Fibroblast of peridontal ligament (primary cell): ENCODE measurements at regions not wholly inside any gene's neighbourhood (a gene's known extent, or its start where the extent isn't known, plus 50 kb on each side); places are given as distances from the start of the nearest gene placed in this dataset.
"Not testable (repeated sequence)": the region's sequence is repeated elsewhere in the genome, so short reads cannot be mapped to it uniquely, and the experiment has no call there.

ENCODE experiments used
- DNase-seq: peaks from one replicate; pipeline ENCODE4 v3.0.0-alpha.2; 2010; ENCODE audit errors: extremely low read depth

DNA sequence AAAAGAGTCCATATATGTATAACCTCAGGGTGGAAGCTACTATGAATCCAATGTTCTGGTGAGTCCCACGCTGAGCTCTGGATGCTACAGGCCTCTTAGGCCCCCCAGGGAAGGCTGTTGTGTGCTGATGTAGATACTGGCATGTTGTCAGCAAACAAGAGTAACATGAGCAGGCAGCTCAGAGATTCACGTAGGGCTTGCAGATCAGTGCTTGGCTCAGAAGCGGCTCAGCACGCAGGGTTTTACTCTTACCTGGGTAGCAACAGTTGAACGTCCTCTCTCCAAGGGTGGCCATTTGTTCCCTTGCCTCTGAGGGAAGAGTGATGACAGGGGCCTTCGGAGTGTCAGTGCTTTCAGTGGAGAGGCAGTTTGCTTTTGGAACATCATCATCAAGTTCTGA lies 93.4 kb downstream of the ZFP64 start:
- no peak for DNase-seq

DNA sequence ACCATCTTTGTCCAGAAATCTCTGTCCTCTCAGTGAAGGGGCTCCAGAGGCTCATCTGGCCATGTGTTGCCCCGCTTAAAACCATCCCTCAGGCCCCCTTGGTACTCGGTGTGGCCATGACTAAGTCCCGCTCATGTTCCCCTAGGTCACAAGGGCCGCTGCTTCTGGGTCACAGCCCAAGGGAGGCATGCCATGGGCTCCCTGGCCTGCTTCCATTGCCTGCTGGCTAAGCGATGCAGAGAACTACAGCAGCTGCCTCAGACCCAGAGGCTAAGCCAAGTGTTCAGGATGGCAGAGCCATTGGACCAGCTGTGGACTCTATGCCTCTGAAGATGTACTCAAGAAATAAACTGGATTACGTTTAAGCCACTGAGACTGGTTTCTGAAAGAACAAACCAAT lies 95.5 kb downstream of the ZFP64 start:
- no peak for DNase-seq

DNA sequence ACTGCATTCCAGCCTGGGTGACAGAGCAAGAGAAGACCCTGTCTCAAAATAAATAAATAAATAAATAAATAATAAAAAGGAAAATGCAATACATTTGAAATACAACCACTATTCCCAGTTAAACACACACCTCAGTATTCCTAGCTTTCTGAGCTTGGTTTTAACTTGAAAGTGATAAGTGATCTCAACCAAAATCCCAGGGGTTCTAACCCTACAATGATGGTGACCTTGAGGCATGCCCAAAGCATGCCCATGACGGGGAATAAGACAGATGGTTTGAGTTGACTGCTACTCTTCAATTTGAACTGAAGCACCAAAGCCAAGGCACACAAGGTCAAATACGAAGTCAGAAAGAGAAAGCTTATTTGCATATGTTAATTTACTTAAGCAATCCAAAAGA lies 96.9 kb downstream of the ZFP64 start:
- DNase-seq, result no peak

DNA sequence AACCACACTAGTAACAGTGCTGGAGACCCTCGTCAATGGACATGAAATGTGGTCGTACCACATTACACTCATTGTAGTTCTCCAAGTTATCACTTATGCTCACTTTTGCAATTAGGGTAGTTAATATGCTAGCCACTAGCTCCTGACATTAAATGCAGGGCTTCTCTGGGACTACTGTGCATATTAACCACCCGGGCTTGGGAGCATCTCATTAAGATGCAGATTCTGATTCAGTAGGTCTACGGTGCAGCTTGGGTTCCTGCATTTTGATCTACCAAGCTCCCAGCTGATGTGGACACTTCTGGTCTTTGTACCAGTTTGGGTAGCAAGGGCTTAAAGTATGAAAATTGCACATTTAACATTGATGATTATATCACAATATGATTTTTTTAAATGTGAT lies 98.0 kb downstream of the ZFP64 start:
- no peak for DNase-seq

DNA sequence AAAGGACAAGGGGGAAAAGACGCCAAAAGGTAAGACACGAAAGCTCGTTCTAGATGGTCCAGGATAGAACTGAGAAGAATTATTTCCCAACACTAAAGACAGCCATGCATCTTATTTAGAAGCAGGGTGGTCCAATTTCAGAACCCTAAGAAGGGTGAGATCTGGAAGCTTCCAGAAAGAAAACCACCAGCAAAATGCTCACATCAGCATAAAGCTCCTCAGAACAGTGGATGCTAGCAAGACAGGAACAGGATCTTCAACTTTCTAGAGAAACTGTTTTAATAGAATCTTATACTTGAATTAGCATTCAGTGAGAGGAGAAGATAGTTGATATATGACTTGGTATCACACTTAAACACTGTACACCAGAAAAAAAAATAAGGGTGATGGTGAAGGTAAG lies 101.5 kb downstream of the ZFP64 start:
- no peak for DNase-seq

DNA sequence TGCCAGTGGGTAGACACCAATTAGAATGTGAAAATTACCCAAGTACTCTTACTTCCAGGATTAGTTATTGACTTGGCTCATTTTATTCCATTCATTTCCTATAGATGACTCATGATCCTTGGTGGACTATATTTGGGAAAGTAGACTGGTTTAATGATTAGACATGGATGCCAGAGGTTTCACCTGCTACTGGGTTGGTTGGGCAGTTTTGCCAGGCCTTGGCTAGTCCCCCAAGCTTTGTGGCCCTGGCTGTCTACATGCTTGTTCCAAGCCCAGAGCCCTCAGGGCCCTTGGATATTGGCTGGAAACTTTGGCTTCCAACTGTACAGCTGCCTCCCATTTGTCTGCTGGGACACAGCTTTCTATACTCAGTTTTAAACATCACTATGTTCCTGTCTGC lies 104.1 kb downstream of the ZFP64 start:
- no peak for DNase-seq

DNA sequence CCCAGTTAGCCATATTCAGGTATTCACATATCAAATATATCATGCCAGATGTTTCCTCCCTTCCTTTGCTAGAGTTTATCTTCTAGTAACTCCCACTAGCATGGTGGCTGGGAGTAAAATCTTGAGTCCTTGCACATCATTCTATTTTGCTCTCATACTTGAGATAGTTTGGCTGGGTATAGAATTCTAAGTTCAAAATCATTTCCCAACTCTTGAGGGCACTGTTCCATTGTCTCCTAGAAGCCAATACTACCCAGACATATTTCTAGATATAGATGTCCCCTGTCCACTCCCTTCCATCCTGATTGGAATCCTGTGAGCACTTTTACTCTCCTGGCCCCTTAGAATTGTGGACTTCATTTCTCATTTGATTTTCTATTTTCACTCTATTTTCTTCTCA lies 104.7 kb downstream of the ZFP64 start:
- DNase-seq, result no peak

DNA sequence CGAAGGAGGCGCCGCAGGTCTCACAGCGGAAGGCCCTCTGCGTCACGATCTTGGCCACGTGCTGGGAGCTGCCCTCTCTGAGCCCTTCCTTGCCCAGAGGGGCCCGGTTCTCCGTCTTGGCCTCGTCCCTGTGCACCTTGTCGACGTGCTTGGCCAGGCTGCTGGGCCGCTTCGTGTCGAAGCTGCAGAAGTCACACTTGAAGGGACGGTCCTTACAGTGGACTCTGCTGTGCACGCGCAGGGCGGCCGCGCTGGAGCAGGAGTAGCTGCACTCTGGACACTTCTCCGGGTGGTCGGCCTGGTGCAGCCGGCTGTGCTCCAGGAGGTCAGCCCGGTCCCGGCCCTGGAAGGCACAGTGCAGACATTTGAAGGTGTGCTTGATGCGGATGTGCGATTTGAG lies 106.9 kb downstream of the ZFP64 start:
- no peak for DNase-seq

DNA sequence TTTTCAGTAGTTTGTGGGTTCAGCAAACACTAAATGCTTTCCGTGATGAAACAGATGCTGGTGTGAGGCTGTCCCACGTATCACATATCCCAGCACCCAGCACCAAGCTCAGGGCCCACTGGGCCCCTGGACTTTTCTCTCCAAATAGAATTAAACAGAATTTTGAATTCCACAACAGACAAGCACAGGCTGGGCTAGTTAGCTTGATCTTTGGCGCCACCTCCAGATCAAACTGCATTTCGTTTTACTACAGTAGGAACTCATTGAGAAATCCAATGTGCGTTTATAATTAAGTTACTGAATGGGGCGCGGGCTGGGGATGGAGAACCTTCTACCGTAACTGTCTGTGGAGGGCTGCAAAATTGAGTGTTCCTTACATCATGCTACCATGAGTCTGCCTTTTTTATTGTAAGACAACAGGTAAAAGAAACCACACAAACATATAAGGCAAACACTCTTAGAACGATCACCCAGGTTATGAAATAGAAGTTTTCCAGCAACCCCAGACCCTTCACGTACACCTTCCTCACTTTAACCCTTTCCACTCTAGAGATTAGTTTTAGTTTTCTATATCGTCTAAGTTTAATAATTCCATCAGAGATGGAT lies 107.8 kb downstream of the ZFP64 start:
- peak; percentile 86 for DNase-seq

DNA sequence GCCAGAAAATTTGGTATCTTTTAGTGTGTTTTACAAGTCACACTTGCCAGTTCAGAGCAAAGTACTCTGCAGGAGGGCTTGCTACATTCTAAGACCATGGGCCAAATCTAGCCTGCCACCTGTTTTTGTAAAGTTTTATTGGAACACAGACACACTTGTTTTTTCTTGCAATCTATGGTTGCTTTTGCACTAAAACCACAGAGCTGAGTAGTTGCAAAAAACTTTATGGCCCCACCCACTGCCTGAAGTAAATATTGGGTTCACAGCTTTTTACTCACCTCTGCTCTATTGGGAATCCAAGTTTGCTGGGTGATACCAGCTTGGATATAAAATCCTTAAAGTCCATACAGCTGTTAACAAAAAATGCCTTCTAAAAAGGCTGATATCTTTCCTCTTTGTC lies 109.0 kb downstream of the ZFP64 start:
- peak; percentile 9 for DNase-seq

DNA sequence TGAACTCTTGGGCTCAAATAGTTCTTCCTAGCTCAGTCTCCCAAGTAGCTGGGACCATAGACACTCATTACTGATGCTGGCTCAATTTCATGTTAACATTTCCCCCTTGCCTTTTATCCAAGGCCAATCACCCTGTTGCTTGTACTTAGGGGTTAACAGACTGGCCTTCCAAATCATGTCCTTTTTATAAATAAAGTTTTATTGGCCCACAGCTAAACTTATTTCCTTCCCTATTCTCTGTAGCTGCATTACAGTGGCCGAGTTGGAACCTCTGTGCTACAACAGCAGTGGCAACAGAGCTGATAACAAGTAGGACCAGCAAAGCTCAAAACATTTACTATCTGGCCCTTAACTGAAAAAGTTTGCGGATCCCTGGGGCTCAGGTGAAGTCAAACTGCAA lies 109.8 kb downstream of the ZFP64 start:
- DNase-seq, result no peak

DNA sequence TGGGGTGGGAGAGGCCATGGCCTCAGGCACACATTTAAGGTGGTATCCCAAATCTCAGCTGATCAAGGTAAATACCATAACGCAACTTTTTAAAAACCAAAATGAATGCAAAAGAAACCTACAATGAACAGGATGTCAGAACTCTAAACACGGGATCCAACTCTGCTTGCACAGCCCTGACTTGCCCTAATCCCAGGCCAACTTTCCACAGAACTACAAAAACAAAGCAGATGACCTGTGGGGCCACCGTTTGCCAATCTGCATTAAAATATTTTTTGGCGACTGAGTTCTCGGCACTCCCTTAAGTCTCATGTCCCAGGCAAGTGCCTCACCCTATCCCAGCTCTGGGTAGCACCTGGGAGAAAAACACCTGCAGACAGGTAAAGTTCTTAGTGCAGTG lies 110.5 kb downstream of the ZFP64 start:
- no peak for DNase-seq

DNA sequence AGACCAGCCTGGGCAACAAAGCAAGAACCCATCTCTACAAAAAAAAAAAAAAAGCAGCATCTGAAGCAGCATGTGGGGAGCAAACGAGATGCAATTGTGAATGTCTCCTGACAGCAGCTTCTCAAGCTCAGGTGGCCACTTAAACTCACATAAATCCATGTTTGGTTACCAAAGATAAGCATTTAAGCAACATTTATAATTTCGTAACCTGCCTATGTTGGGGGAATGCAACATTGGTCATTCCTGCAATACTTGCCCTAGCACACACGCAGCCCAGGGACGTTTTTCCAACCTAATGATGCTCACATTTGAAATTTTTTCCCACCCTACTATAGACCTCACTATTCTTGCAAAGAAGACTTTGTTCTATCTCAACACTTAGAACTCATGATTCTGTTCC lies 113.3 kb downstream of the ZFP64 start:
- DNase-seq, result no peak

DNA sequence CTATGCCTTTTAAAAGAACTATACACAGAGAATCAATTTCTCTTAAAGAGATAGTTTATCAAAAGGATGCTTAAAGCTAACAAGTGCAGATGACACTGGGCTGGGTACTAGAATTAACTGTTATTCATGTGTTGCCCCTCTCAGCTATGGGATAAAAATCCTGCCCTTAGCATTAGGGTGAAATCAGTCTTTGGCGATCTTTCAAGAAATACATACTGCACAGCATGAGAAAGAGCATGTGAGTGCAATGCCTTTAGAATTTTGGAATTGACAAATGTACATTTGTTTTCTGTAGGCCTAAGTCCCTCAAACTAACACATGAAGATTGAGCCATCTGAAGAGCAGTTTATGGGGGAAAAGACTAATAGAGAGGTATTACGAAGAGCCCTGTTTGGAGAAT lies 115.4 kb downstream of the ZFP64 start:
- DNase-seq, result peak; percentile 17

DNA sequence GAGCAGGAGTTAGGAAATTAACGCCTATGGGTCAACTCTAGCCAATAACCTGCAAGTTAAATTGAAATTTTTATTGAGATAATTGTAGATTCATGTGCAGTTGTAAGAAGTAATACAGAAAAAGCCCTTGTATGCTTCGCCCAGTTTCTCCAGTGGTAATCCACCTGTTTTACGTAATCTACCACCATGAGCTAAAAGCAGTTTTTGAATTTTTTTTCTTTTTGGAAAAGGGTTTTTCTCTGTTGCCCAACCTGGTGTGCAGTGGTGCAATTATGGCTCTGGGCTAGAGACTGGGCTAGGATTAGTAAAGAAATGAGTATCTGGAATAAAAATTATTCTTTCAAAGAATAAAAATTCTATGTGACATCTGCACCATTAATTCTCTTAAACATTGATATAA lies 116.2 kb downstream of the ZFP64 start:
- DNase-seq, result no peak

DNA sequence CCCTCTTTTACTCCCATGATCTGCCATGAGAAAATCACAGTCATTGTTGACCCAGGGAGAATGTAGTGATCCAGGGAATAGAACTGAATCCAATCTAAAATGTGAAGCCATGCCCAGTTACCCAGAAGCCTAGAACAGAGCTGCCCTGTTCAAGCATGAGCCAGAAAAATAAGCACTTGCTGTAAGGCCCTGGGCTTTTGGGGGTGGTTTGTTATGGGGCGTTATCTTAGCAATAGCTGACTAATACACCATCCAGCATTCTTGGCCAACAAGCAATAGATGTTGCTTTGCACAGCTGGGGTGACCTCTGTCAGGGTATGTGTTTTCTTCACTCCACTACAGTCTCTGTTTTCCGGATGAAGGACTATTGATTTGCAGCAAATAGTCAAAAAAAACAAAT lies 120.4 kb downstream of the ZFP64 start:
- no peak for DNase-seq

DNA sequence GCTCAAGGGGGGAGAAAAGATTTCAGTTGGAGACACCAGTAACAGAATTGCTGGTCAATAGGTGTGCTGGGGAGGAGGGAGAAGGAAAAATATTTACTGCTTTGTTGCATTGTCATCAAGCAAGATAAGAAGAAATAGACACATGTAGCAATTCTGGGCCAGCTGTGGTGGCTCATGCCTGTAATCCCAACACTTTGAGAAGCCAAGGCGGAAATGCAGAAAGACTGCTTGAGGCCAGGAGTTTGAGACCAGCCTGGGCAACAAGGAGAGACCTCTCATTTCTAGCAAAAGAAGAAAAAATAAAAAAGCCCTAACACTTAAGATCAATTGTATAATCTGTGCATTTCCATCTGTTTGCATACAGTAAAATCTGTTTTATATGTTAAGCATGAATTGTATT lies 126.6 kb downstream of the ZFP64 start:
- DNase-seq, result no peak

DNA sequence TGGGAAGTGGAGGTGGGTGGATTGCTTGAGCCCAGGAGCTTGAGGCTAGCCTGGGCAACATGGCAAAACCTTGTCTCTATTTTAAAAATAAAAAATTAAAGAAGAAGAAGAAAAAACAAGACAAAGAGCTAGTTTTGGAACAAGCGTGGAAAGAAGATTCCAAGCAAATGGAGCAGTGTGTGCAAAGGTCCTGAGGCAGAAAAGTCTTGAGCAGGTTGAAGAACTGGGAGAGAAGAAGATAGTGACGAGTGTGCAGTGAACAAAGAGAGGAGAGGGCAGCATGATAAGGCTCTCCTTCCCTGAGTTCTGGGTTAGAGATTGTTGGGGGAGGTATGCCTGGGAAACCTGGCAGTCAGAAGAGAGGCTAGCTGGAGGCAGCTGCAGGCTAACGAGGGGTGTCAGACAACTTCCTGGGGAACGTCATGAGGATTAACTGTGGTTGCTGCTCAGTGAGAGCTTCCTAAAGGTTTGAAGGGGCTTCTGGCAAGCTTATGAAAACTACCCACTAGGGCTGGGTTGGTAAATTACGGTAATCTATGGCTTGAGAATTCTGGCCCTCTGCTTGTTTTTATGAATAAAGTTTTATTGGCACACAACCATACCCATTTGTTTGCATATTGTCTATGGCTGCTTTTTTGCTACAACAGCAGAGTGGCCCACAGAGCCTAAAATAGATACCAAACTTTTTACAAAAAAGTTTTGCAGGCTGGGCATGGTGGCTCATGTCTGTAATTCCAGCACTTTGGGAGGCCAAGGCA lies 128.9 kb downstream of the ZFP64 start:
- DNase-seq, result no peak

DNA sequence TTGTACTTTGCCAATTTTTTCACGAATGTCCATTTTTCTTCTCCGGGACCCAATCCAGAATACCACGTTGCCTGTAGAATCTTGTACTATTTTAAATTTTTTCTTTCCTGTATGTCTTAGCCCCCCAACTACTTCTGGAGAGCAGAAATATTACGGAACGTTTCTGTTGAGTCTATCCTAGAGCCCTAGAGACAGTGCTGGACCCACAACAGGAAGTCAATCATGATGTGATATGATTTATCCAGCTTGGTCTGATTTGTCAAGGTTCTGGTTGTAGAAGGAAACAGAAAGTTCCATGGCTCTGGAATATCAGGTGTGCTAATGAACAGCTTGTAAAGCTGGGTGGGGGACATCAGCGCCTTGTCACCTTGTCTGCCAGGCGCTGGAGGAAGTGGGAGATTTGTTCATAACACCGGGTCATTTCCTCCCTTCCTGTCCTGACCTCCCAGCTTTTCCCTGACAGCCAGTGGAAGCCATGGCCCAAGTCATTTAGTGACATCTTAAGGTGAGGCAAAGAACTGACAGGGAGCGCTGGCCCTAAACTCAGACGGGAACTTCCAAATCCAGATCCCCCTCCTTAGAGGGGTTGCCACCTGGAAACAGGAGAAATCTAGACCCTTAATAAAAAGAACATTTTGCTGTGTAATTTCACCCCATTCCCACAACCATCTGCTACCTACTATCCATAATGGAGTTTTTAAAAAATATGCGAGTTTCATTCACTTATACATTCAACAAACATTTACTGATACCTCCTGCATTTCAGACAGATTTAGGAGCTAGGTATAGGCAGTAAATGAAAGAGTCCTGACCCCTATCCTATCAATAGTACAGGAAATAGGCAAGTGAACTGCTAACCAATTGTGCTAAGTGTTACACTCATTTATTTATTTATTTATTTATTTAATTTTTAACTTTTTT lies 130.5 kb downstream of the ZFP64 start:
- DNase-seq, result peak; percentile 45

DNA sequence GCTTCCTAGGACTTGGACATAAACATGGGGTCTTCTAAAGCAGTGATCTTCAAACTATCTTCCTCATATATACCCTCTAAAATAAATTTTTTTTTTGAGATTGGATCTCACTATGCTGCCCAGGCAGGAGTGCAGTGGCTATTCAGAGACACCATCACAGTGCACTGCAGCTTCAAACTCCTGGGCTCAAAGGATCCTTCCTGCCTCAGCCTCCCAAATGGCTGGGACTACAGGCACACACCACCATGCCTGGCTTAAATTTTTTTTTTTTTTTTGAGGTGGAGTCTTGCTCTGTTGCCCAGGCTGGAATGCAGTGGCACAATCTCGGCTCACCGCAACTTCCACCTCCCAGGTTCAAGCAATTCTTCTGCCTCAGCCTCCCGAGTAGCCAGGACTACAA lies 134.4 kb downstream of the ZFP64 start:
- DNase-seq, result not testable (repeated sequence)

DNA sequence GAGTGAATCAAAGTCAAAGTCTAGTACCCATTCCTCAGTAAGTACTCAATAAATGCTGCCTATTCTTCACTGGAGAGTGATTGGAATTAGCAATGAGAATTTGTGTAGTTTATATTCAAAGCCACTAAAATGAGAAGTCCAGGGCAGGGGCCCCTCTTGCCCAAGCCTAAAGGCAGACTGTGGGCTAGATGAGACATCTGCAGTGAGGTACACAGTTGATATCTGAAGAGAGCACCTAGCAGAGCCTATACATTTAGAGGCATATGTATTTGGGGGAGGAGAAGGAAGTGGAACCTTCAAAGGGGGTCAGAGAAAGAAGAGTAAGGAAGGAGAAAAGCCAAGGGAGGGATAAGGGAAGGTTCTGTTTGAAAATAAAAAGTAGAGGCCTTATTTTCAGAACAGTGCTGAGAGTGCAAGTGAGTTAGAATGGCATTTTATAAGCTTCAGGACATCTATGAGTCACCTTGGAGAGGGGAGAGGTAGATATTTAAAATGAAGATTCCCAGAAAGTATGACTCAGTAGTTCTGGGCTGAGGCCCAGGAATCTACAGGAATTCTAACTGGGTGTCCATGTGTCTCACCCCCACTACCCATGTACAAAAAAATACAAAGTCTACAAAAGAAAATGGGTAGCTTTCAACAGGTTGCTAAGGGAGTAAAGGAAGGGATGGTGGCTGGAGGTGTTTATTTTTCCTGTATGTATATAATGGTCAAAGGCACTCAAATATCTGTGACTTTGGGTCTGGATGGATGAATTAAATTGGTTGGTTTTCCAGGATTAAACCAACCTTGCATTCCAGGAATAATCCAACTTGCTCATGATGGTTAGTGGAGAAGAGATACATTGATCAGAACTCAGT lies 135.1 kb downstream of the ZFP64 start:
- peak; percentile 76 for DNase-seq

DNA sequence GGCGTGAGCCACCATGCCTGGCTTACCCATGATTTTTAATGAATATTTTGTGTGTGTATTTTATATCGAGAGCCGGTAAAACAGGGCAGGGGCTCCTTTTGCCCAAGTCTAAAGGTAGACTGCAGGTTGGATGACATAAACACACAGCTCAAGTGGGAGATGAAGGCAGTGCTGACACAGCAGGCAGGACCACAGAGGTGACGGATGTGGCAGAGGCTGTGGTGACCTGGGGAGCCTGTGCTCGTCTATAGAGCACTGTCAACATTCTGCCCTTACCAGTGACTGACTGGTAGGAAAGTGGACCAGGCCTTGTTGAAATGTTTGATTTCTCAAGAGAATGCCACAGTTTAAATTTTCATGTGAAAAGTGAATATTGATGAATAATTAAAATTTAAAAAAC lies 137.5 kb downstream of the ZFP64 start:
- no peak for DNase-seq
